Loucy (cell line): ENCODE measurements at regions not wholly inside any gene's neighbourhood (a gene's known extent, or its start where the extent isn't known, plus 50 kb on each side); places are given as distances from the start of the nearest gene placed in this dataset.

Source experiments
- H2AFZ ChIP-seq: fragments of 200-600 bp; sonication (generic); 2 replicates; pipeline ENCODE4 v1.6.0; 2016; ENCODE audit warnings: antibody characterized with exemption, mild to moderate bottlenecking, low read length, moderate library complexity
- H3F3A ChIP-seq: fragments of 200-600 bp; 2 replicates; pipeline ENCODE4 v1.6.0; 2016; ENCODE audit warnings: antibody characterized with exemption, low read depth, mild to moderate bottlenecking
- H3K27me3 ChIP-seq: fragments of 200-600 bp; sonication (generic); 2 replicates; pipeline ENCODE4 v1.6.1; 2014; ENCODE audit warnings: low read length, mild to moderate bottlenecking; ENCODE audit not compliant: insufficient read depth, poor library complexity, severe bottlenecking
- H3K36me3 ChIP-seq: fragments of 200-600 bp; sonication (generic); 2 replicates; pipeline ENCODE4 v1.6.1; 2016; ENCODE audit warnings: low read length; ENCODE audit not compliant: insufficient read depth
- H3K4me1 ChIP-seq: fragments of 200-600 bp; sonication (generic); 2 replicates; pipeline ENCODE4 v1.5.1; 2014; ENCODE audit warnings: low read length, mild to moderate bottlenecking; ENCODE audit not compliant: insufficient read depth, poor library complexity, severe bottlenecking
- H3K4me2 ChIP-seq: fragments of 200-600 bp; sonication (generic); 2 replicates; pipeline ENCODE4 v1.6.0; 2014; ENCODE audit warnings: antibody characterized with exemption, low read length, low read depth, mild to moderate bottlenecking; ENCODE audit not compliant: poor library complexity, severe bottlenecking
- H3K4me3 ChIP-seq: fragments of 200-600 bp; sonication (generic); 2 replicates; pipeline ENCODE4 v1.5.1; 2014; ENCODE audit warnings: low read length, mild to moderate bottlenecking, mixed read lengths; ENCODE audit not compliant: poor library complexity, severe bottlenecking
- H3K79me2 ChIP-seq: fragments of 200-600 bp; sonication (generic); 2 replicates; pipeline ENCODE4 v1.6.1; 2014; ENCODE audit warnings: low read length; ENCODE audit not compliant: insufficient read depth
- H3K9ac ChIP-seq: fragments of 200-600 bp; sonication (generic); 2 replicates; pipeline ENCODE4 v1.6.0; 2014; ENCODE audit warnings: mild to moderate bottlenecking, low read depth, low read length, moderate library complexity; ENCODE audit not compliant: poor library complexity, severe bottlenecking
- H3K9me2 ChIP-seq: fragments of 200-600 bp; sonication (generic); replicated peaks from 2 replicates; pipeline ENCODE4 v1.6.1; 2016; ENCODE audit warnings: low read depth, low read length, mixed read lengths
- H3K9me3 ChIP-seq: fragments of 200-600 bp; sonication (generic); 2 replicates; pipeline ENCODE4 v1.6.1; 2014; ENCODE audit warnings: mild to moderate bottlenecking, antibody characterized with exemption, low read length, low read depth; ENCODE audit not compliant: insufficient read depth
- H4K20me1 ChIP-seq: fragments of 200-600 bp; sonication (generic); 2 replicates; pipeline ENCODE4 v1.6.0; 2014; ENCODE audit warnings: antibody characterized with exemption, low read length, mild to moderate bottlenecking; ENCODE audit not compliant: insufficient read depth, poor library complexity, severe bottlenecking
- CTCF ChIP-seq: fragments of 200-600 bp; sonication (generic); conservative IDR thresholded peaks from 2 replicates; pipeline ENCODE4 v1.5.1; 2014; ENCODE audit warnings: mild to moderate bottlenecking, antibody characterized with exemption, low read length
- EZH2phosphoT487 ChIP-seq: fragments of 200-600 bp; IDR thresholded peaks from 2 replicates; pipeline ENCODE4 v1.6.1; 2018; ENCODE audit warnings: antibody characterized with exemption, mild to moderate bottlenecking, moderate library complexity, borderline replicate concordance

- H2AFZ ChIP-seq, result no peak overlapping the region
- no peak overlapping the region for H3K4me3 ChIP-seq
- no peaks in the 10 kb centered on the region for H3K36me3 ChIP-seq
- TF ChIP-seq EZH2phosphoT487 (no peak), CTCF (no peak)
- H3K4me1 ChIP-seq, result no peaks in the 10 kb centered on the region
- H4K20me1 ChIP-seq, result no peaks in the 10 kb centered on the region
- no peaks in the 10 kb centered on the region for H3K79me2 ChIP-seq
- no peaks in the 10 kb centered on the region for H3K9me3 ChIP-seq
- H3K9me2 ChIP-seq, result no peaks in the 10 kb centered on the region
- no peak overlapping the region for H3K4me2 ChIP-seq
- H3F3A ChIP-seq, result no peaks in the 10 kb centered on the region
- H3K9ac ChIP-seq, result no peak overlapping the region
- no peaks in the 10 kb centered on the region for H3K27me3 ChIP-seq
Measured at GRCh38 chr2:17334300-17334699, 183.9 kb downstream of the RAD51AP2 start.

DNA sequence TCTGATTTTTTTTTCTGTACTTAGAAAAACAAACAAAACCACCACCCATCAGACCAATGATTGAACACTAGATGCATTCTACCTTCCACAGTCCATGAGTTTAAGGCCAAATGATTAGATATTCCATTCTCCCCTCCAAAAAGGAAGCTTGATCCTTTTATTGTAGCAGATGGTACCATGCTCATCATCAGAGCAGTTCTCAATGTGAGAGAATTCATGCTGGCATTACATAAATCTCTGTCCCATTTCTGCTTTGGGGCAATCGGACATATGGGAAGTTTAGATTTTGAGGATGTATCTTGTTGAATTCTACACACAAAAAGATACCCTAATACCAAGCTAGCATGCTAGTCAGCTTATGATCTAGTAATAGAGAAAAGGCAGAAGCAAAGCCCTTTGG, 186.6 kb downstream of the RAD51AP2 start:
- Histone ChIP-seq H3K4me3 (no peak overlapping the region), H3K9ac (no peak overlapping the region), H4K20me1 (no peaks in the 10 kb centered on the region), H3K4me2 (no peak overlapping the region), H2AFZ (no peak overlapping the region), H3F3A (no peaks in the 10 kb centered on the region), H3K36me3 (no peaks in the 10 kb centered on the region), H3K9me2 (no peaks in the 10 kb centered on the region), H3K9me3 (no peaks in the 10 kb centered on the region), H3K4me1 (no peaks in the 10 kb centered on the region), H3K27me3 (no peaks in the 10 kb centered on the region), H3K79me2 (no peaks in the 10 kb centered on the region)
- TF ChIP-seq EZH2phosphoT487, result no peak

DNA sequence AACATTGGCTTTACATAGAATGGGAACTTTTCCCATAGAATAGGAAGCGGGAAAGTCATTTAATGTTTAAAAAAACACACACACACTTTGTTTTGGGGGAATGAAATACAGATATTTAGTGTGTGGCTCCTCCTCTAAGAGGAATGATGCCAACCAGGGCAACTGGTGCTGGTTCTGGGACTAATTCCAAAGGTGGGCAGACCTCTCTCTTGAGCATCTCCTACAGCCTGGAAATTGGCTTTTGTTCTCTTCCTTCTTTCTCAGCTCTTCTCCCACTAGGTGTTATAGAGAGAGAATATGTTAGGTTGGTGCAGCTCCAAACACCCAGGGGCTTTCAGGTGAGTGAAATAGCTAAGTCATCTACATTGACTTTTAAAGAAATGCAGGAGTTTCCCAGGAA, 190.1 kb downstream of the RAD51AP2 start:
- no peaks in the 10 kb centered on the region for H3K9me3 ChIP-seq
- H2AFZ ChIP-seq, result no peak overlapping the region
- no peaks in the 10 kb centered on the region for H3F3A ChIP-seq
- H3K9ac ChIP-seq, result no peak overlapping the region
- TF ChIP-seq CTCF (no peak), EZH2phosphoT487 (no peak)
- H3K79me2 ChIP-seq, result no peaks in the 10 kb centered on the region
- no peaks in the 10 kb centered on the region for H4K20me1 ChIP-seq
- H3K4me2 ChIP-seq, result no peak overlapping the region
- no peaks in the 10 kb centered on the region for H3K9me2 ChIP-seq
- no peaks in the 10 kb centered on the region for H3K4me1 ChIP-seq
- no peak overlapping the region for H3K4me3 ChIP-seq
- no peaks in the 10 kb centered on the region for H3K36me3 ChIP-seq
- no peaks in the 10 kb centered on the region for H3K27me3 ChIP-seq

DNA sequence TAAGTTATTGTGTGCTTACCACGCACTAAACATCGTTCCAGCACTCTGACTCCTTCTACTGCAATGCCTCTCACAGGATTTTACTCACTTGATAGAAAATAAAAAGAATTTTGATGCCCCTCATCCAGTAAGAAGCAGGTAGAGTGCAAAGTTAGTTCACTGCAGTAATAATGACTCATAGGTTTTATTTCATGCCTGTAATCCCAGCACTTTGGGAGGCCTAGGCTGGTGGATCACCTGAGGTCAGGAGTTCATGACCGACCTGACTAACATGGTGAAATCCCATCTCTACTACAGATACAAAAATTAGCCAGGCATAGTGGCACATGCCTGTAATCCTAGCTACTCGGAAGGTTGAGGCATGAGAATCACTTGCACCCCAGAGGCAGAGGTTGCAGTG, 190.6 kb downstream of the RAD51AP2 start:
- Histone ChIP-seq H3K4me2 (no peak overlapping the region), H3K4me3 (no peak overlapping the region), H3K4me1 (no peaks in the 10 kb centered on the region), H3K9me3 (no peaks in the 10 kb centered on the region), H3F3A (no peaks in the 10 kb centered on the region), H3K9ac (no peak overlapping the region), H2AFZ (no peak overlapping the region), H3K27me3 (no peaks in the 10 kb centered on the region), H4K20me1 (no peaks in the 10 kb centered on the region), H3K9me2 (no peaks in the 10 kb centered on the region), H3K36me3 (no peaks in the 10 kb centered on the region), H3K79me2 (no peaks in the 10 kb centered on the region)
- TF ChIP-seq EZH2phosphoT487, result no peak
- TF ChIP-seq CTCF, result no peak
